MM.1S (cell line): ENCODE measurements at regions not wholly inside any gene's neighbourhood (a gene's known extent, or its start where the extent isn't known, plus 50 kb on each side); places are given as distances from the start of the nearest gene placed in this dataset.

Experiments
- EZH2 ChIP-seq: fragments of 300-600 bp; sonication (generic); optimal IDR thresholded peaks from 2 replicates; pipeline ENCODE3; 2017; ENCODE audit warnings: low read depth, mild to moderate bottlenecking, antibody characterized with exemption, low read length, mixed read lengths
- TF ChIP-seq, protein P1 (sequence below): fragments of 300-600 bp; sonication (generic); IDR thresholded peaks from 2 replicates; pipeline ENCODE4 v1.5.1; 2016; ENCODE audit warnings: antibody characterized with exemption, low read length, mixed read lengths

DNA sequence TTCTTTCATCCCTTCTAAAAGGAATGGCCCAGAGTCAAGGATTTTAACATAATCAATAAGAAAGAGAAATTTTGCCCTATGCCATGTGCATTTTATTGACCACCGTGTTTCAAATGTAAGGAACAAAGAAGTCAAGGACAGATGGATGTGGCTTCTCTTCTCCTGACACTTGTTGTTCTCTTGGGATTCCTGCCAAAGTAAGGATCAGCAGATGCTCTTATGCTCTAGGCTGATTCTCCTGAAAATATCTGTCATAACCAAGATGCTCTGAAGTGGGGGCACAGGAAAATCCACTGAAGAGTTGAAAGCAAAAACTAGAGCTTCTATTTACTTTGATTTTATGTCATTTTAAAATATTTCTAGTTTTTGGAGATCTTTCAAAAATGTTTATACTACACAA, 72.9 kb upstream of the SYT4 start:
- TF ChIP-seq, protein P1, sequence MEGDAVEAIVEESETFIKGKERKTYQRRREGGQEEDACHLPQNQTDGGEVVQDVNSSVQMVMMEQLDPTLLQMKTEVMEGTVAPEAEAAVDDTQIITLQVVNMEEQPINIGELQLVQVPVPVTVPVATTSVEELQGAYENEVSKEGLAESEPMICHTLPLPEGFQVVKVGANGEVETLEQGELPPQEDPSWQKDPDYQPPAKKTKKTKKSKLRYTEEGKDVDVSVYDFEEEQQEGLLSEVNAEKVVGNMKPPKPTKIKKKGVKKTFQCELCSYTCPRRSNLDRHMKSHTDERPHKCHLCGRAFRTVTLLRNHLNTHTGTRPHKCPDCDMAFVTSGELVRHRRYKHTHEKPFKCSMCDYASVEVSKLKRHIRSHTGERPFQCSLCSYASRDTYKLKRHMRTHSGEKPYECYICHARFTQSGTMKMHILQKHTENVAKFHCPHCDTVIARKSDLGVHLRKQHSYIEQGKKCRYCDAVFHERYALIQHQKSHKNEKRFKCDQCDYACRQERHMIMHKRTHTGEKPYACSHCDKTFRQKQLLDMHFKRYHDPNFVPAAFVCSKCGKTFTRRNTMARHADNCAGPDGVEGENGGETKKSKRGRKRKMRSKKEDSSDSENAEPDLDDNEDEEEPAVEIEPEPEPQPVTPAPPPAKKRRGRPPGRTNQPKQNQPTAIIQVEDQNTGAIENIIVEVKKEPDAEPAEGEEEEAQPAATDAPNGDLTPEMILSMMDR, result no peak
- no peak for TF ChIP-seq EZH2
